ENCODE measurements at regions not wholly inside any gene's neighbourhood (a gene's known extent, or its start where the extent isn't known, plus 50 kb on each side); places are given as distances from the start of the nearest gene placed in this dataset.

- ChIA-PET SMC1A (ENCODE audit: uncharacterized antibody, unreplicated experiment) (no interaction called here), POLR2A (no interaction called here), CTCF (no interaction called here), RAD21 (ENCODE audit: unreplicated experiment) (no interaction called here)
- H3K9ac ChIP-seq (ENCODE audit: control insufficient read depth, insufficient read depth, low read length): no peak overlapping the region
- H4K20me1 ChIP-seq (ENCODE audit: control insufficient read depth, insufficient read depth): no peaks in the 10 kb centered on the region
- FAIRE-seq: no peak
- DNase-seq (ENCODE audit: low read depth, low spot score): no peak
- H3K27ac ChIP-seq (ENCODE audit: control insufficient read depth, insufficient read depth): no peak overlapping the region
- 16% methylated on average over 3 of the region's 3 CpGs for WGBS (ENCODE audit: insufficient coverage, insufficient replicate concordance, low lambda C conversion rate, missing lambda C conversion rate)
- H3K27me3 ChIP-seq (replicated peaks in 1 of 2; ENCODE audit: control insufficient read depth in 2 of 2, insufficient read depth in 2 of 2, low read length in 1 of 2): no peaks in the 10 kb centered on the region
- no peaks in the 10 kb centered on the region for H3K4me1 ChIP-seq (ENCODE audit: control insufficient read depth, insufficient read depth, low read length)
- H3K9me3 ChIP-seq (replicated peaks; ENCODE audit: control insufficient read depth, insufficient read depth, low read length): peaks cover 2% of the 10 kb centered on the region; the same call in 2 of the 3 replicates
- H3K79me2 ChIP-seq (ENCODE audit: control insufficient read depth, insufficient read depth, low read length): no peaks in the 10 kb centered on the region
- H3K4me3 ChIP-seq: no peak overlapping the region
- no peak for ATAC-seq
- H3K4me2 ChIP-seq (ENCODE audit: control insufficient read depth, insufficient read depth): no peak overlapping the region
- in situ Hi-C loops (cut with MboI) (no loop called here), intact Hi-C loops (cut with micrococcal nuclease; ENCODE audit: unreplicated experiment) (no loop called here)
- no TSS peak for BruUV-seq (replicated peaks)
- TF ChIP-seq POLR2A (IDR thresholded peaks at IDR 0.05; ENCODE audit: low read depth, low read length): no peak
- no peak for TF ChIP-seq CHD2 (IDR thresholded peaks at IDR 0.05; ENCODE audit: borderline replicate concordance, low read depth, low read length)
- no peak for TF ChIP-seq ZZZ3 (IDR thresholded peaks at IDR 0.05; ENCODE audit: control insufficient read depth, insufficient read length, low read depth)
- no peak for TF ChIP-seq NKRF (conservative IDR thresholded peaks at IDR 0.05)
- TF ChIP-seq SMAD1 (IDR thresholded peaks at IDR 0.05; ENCODE audit: low read depth, partially characterized antibody): no peak
- no peak for TF ChIP-seq PRDM15 (CRISPR knock-in tag; IDR thresholded peaks at IDR 0.05)
- no peak for TF ChIP-seq ZNF217 (IDR thresholded peaks at IDR 0.05)
- TF ChIP-seq ZBTB40 (IDR thresholded peaks at IDR 0.05; ENCODE audit: borderline replicate concordance): no peak
- no peak for TF ChIP-seq BRCA1 (IDR thresholded peaks at IDR 0.05; ENCODE audit: low read depth, low read length)
- no peak for TF ChIP-seq ATF3 (IDR thresholded peaks at IDR 0.05; ENCODE audit: borderline replicate concordance, extremely low read depth, low read depth, low read length)
- no peaks in the 10 kb centered on the region for H3K36me3 ChIP-seq (ENCODE audit: control insufficient read depth in 2 of 2, insufficient read depth in 2 of 2, low read length in 1 of 2)
- no peak overlapping the region for H2AFZ ChIP-seq (ENCODE audit: control insufficient read depth, low read depth, low read length)
Measured at GRCh38 chrX:2559124-2559523, 58.3 kb upstream of the DHRSX start.

All from GM12878 (cell line).